Endodermal cell (in vitro differentiated cells): ENCODE measurements at regions not wholly inside any gene's neighbourhood (a gene's known extent, or its start where the extent isn't known, plus 50 kb on each side); places are given as distances from the start of the nearest gene placed in this dataset.
A peak's percentile ranks its signal among the peaks of the same experiment; 100 is the strongest.

Source experiments
- DNase-seq: peaks from one replicate; pipeline ENCODE4 v3.0.0-alpha.2; 2017
- H3K27ac ChIP-seq: 2 replicates; pipeline ENCODE4 v1.5.1; 2013; ENCODE audit warnings: mild to moderate bottlenecking, low read depth, low read length, moderate library complexity
- H3K27me3 ChIP-seq: 2 replicates; pipeline ENCODE4 v1.6.1; 2013; ENCODE audit warnings: mild to moderate bottlenecking, low read length, moderate library complexity; ENCODE audit not compliant: insufficient read depth, control insufficient read depth, poor library complexity, severe bottlenecking
- H3K36me3 ChIP-seq: 2 replicates; pipeline ENCODE4 v1.7.0; 2013; ENCODE audit warnings: mild to moderate bottlenecking, low read length, moderate library complexity; ENCODE audit not compliant: control insufficient read depth, insufficient read depth
- H3K4me1 ChIP-seq: one replicate; pipeline ENCODE4 v1.7.0; 2013; ENCODE audit warnings: low read length; ENCODE audit not compliant: control insufficient read depth, insufficient read depth
- H3K4me3 ChIP-seq: 2 replicates; pipeline ENCODE4 v1.5.1; 2013; ENCODE audit warnings: mild to moderate bottlenecking, low read length, moderate library complexity
- H3K9ac ChIP-seq: 2 replicates; pipeline ENCODE4 v1.6.1; 2013; ENCODE audit warnings: mild to moderate bottlenecking, low read length, moderate library complexity; ENCODE audit not compliant: poor library complexity, severe bottlenecking; ENCODE audit errors: extremely low read depth
- H3K9me3 ChIP-seq: 2 replicates; pipeline ENCODE4 v1.6.1; 2013; ENCODE audit warnings: mild to moderate bottlenecking, low read length, moderate library complexity; ENCODE audit not compliant: control insufficient read depth
- H3K27ac Mint-ChIP-seq: 2 replicates; pipeline ENCODE4 v1.8.0; 2020; ENCODE audit warnings: mixed read lengths
- H3K27me3 Mint-ChIP-seq: 2 replicates; pipeline ENCODE4 v1.8.0; 2021; ENCODE audit warnings: mild to moderate bottlenecking, mixed read lengths; ENCODE audit not compliant: insufficient read depth
- H3K36me3 Mint-ChIP-seq: 2 replicates; pipeline ENCODE4 v1.8.0; 2020; ENCODE audit warnings: low read depth, mixed read lengths
- H3K4me1 Mint-ChIP-seq: 2 replicates; pipeline ENCODE4 v1.8.0; 2020; ENCODE audit warnings: mixed read lengths
- H3K4me3 Mint-ChIP-seq: 2 replicates; pipeline ENCODE4 v1.8.0; 2020; ENCODE audit warnings: mild to moderate bottlenecking, moderate library complexity, mixed read lengths
- H3K9me3 Mint-ChIP-seq: 2 replicates; pipeline ENCODE4 v1.8.0; 2020; ENCODE audit warnings: mild to moderate bottlenecking, mixed read lengths
- WGBS, 2 experiments: methylation state at CpG; one replicate each; pipeline versions ENCODE4 v1.1.5 to v1.1.7; 2013; ENCODE audit warnings: missing lambda C conversion rate in 2 of 2, mixed read lengths in 1 of 2; ENCODE audit not compliant: insufficient coverage in 1 of 2, insufficient read length in 1 of 2; 5-methylcytosine and 5-hydroxymethylcytosine counted together
- TF ChIP-seq, protein P1 (sequence below): fragments of 200-600 bp; sonication (generic); conservative IDR thresholded peaks from 2 replicates; pipeline ENCODE4 v1.5.0; 2021; ENCODE audit warnings: antibody characterized with exemption, mild to moderate bottlenecking

DNA sequence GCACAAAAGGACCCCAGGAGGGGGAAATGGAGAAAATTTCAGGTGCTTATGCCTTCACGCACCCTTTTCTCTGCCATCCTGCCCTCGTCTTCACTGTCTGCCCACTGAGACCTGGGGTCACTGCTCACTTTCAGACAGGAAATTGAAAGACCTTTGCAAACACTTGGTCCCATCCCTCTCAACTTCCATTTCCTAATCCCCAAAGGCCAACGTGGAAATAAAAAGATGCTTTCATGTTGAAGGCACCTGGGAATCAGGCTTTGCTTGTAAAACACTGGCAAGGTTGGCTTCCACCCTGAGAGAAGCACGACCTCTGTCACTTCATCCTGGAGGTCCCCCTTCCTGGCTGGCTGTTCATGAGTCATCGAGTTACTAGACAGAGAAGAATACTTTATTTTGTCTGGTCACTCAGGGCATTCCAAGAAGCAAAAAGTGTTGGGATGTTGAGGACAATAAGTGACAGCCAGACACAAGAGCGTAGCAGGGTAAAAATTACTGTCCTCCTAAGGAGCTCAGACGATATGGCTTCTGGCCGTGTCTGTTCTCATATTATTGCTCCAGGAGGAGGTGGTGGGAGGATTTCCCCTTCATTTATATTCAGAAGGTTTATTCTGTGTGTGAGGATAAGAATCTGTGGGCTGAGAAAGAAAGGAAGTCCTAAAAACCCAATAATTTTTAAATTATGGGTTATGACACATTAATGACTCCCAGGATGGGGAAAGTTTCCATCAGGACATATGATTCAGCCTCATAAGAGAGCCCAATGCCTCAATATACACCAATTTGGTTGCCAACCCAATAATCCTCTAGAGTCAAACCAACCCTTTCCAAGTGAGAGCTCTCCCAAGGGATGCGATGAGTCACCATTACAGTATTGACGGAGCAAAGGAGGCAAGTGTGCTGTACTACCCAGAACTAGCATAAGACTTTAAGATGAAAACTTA, 409.0 kb downstream of the COG6 start:
- Histone ChIP-seq H3K36me3 (no peaks in the 10 kb centered on the region), H3K9ac (no peak overlapping the region), H3K27me3 (no peaks in the 10 kb centered on the region), H3K4me3 (no peak overlapping the region), H3K9me3 (no peaks in the 10 kb centered on the region), H3K27ac (no peak overlapping the region), H3K4me1 (peaks cover 15% of the 10 kb centered on the region)
- TF ChIP-seq, protein P1, sequence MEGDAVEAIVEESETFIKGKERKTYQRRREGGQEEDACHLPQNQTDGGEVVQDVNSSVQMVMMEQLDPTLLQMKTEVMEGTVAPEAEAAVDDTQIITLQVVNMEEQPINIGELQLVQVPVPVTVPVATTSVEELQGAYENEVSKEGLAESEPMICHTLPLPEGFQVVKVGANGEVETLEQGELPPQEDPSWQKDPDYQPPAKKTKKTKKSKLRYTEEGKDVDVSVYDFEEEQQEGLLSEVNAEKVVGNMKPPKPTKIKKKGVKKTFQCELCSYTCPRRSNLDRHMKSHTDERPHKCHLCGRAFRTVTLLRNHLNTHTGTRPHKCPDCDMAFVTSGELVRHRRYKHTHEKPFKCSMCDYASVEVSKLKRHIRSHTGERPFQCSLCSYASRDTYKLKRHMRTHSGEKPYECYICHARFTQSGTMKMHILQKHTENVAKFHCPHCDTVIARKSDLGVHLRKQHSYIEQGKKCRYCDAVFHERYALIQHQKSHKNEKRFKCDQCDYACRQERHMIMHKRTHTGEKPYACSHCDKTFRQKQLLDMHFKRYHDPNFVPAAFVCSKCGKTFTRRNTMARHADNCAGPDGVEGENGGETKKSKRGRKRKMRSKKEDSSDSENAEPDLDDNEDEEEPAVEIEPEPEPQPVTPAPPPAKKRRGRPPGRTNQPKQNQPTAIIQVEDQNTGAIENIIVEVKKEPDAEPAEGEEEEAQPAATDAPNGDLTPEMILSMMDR = no peak
- Mint-ChIP-seq H3K9me3 (no peaks in the 10 kb centered on the region), H3K4me1 (peaks cover 27% of the 10 kb centered on the region), H3K27me3 (no peaks in the 10 kb centered on the region), H3K27ac (no peak overlapping the region), H3K4me3 (no peak overlapping the region), H3K36me3 (no peaks in the 10 kb centered on the region)
- no peak for DNase-seq
- 86 to 91% methylated on average over 7 to 10 of the region's 10 CpGs for WGBS, 2 experiments

DNA sequence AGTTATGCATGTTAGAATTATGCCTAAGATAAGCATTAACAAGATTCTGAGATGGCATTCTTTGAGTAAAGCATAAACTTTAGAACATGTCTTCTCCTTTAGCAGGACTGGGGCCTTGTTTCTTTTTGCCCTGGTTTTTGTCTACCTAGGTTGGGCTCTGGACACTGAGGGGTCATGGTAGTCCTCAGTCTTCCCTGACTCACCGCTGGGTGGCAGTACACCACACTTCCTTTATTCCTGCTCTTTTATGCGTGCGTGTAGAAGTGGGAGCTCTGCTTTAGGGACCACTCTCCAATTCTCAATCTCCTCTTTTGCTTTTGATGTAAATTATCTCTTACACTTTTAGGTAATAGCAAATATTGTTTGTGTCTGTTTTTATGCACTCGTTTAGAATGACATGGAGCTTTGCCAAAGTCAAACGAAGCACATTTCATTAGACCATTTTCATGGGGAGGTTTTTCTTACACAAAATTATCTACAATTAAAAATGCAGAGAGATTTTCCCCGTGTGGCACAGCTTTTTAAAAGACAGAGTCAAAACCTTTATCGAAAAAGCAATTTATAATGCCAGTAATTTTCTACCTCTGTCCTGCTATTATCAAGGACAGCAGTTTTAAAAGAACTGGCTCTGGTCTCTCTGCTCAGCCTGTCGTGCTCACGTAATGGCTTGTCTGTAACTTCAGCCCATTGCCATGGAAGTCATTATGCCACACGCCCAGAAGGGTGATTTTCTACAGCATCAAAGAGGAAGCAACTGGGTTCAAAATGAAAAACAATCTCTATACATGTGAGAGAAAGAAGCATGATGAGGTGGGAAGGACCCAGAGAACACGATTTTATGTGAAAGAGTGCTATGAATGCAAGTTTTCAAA, 413.9 kb downstream of the COG6 start:
- peak; percentile 92 for DNase-seq
- peaks cover 8% of the 10 kb centered on the region for H3K4me1 ChIP-seq
- no peak overlapping the region for H3K4me3 ChIP-seq
- no peak overlapping the region for H3K9ac ChIP-seq
- Mint-ChIP-seq H3K27me3 (peaks cover 5% of the 10 kb centered on the region), H3K4me1 (peaks cover 21% of the 10 kb centered on the region), H3K36me3 (no peaks in the 10 kb centered on the region), H3K27ac (no peak overlapping the region), H3K9me3 (no peaks in the 10 kb centered on the region), H3K4me3 (no peak overlapping the region)
- no peaks in the 10 kb centered on the region for H3K36me3 ChIP-seq
- H3K27me3 ChIP-seq = no peaks in the 10 kb centered on the region
- H3K27ac ChIP-seq = no peak overlapping the region
- 48 to 50% methylated on average over 7 to 11 of the region's 11 CpGs for whole genome bisulfite sequencing, 2 experiments
- TF ChIP-seq, protein P1 = peak; percentile 90
- H3K9me3 ChIP-seq = no peaks in the 10 kb centered on the region

DNA sequence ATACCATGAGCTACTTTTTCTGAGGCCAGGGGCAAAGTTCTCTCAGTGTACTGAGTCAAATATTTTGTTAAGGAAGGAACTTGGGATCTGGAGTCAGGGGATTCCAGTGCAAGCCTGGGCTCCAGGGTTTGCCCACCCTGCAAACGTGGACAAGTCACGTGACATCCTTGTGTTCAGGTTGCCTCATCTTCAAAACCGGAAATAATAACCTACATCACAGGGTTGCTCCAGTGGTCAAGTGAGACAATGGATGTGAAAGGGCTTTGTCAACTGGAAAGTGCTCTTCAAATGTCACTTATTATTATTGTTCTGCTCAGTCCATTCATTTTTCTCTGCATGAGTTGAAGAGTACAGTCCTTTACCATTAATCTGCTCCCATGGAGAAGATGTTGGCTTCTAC, 414.9 kb downstream of the COG6 start:
- H3K27me3 Mint-ChIP-seq = peaks cover 5% of the 10 kb centered on the region
- H3K27ac Mint-ChIP-seq = no peak overlapping the region
- peaks cover 25% of the 10 kb centered on the region for H3K4me1 Mint-ChIP-seq

More for the DNA sequence above, 414.9 kb downstream of the COG6 start:
- Histone ChIP-seq H3K36me3 (no peaks in the 10 kb centered on the region), H3K9me3 (no peaks in the 10 kb centered on the region), H3K27me3 (no peaks in the 10 kb centered on the region), H3K9ac (no peak overlapping the region), H3K4me1 (peaks cover 10% of the 10 kb centered on the region), H3K4me3 (no peak overlapping the region), H3K27ac (no peak overlapping the region)
- 90 to 95% methylated on average over 2 to 3 of the region's 3 CpGs for WGBS, 2 experiments
- DNase-seq = no peak
- Mint-ChIP-seq H3K4me3 (no peak overlapping the region), H3K9me3 (no peaks in the 10 kb centered on the region), H3K36me3 (no peaks in the 10 kb centered on the region)
- TF ChIP-seq, protein P1 = no peak
